WTC11 (cell line): ENCODE measurements at regions not wholly inside any gene's neighbourhood (a gene's known extent, or its start where the extent isn't known, plus 50 kb on each side); places are given as distances from the start of the nearest gene placed in this dataset.

ENCODE experiments used
- CTCF ChIP-seq: fragments of 200-600 bp; IDR thresholded peaks from 2 replicates; pipeline ENCODE4 v1.8.0; 2022; ENCODE audit warnings: antibody characterized with exemption
- EMX1 ChIP-seq: fragments of 250-450 bp; sonication (Bioruptor Pico); IDR thresholded peaks from 2 replicates; pipeline ENCODE4 v1.8.0; 2021; ENCODE audit warnings: mild to moderate bottlenecking

GRCh38 chr21:14693997-14694396, 147.9 kb upstream of the SAMSN1 start:
- no peak for TF ChIP-seq EMX1
- no peak for TF ChIP-seq CTCF
